ENCODE measurements at regions not wholly inside any gene's neighbourhood (a gene's known extent, or its start where the extent isn't known, plus 50 kb on each side); places are given as distances from the start of the nearest gene placed in this dataset.
"Not testable (repeated sequence)": the region's sequence is repeated elsewhere in the genome, so short reads cannot be mapped to it uniquely, and the experiment has no call there.

- DNase-seq (ENCODE audit: low read depth): no peak
- no peak for FAIRE-seq
- no peak for TF ChIP-seq CTCF (IDR thresholded peaks at IDR 0.05; ENCODE audit: insufficient read depth, low read length, severe bottlenecking)
- Histone ChIP-seq H3K36me3 (ENCODE audit: control insufficient read depth, insufficient read depth, low read length) (no peaks in the 10 kb centered on the region), H3K27me3 (ENCODE audit: control insufficient read depth, insufficient read depth, low read length) (no peaks in the 10 kb centered on the region), H3K4me3 (ENCODE audit: low read depth, low read length) (no peak overlapping the region)
Measured at GRCh38 chr1:232732344-232732910, 72.8 kb upstream of the MAP10 start.

GRCh38 chr1:232737917-232738316 lies 67.3 kb upstream of the MAP10 start:
- FAIRE-seq: no peak

GRCh38 chr1:232743999-232744398 lies 61.2 kb upstream of the MAP10 start:
- no peaks in the 10 kb centered on the region for H3K36me3 ChIP-seq (ENCODE audit: control insufficient read depth, insufficient read depth, low read length)
- DNase-seq (ENCODE audit: low read depth): no peak
- TF ChIP-seq CTCF (IDR thresholded peaks at IDR 0.05; ENCODE audit: insufficient read depth, low read length, severe bottlenecking): no peak
- H3K27me3 ChIP-seq (ENCODE audit: control insufficient read depth, insufficient read depth, low read length): no peaks in the 10 kb centered on the region
- H3K4me3 ChIP-seq (ENCODE audit: low read depth, low read length): no peak overlapping the region
- no peak for FAIRE-seq

More at GRCh38 chr1:232737917-232738316, 67.3 kb upstream of the MAP10 start:
- Histone ChIP-seq H3K27me3 (ENCODE audit: control insufficient read depth, insufficient read depth, low read length) (no peaks in the 10 kb centered on the region), H3K36me3 (ENCODE audit: control insufficient read depth, insufficient read depth, low read length) (no peaks in the 10 kb centered on the region), H3K4me3 (ENCODE audit: low read depth, low read length) (no peak overlapping the region)
- DNase-seq (ENCODE audit: low read depth): no peak
- no peak for TF ChIP-seq CTCF (IDR thresholded peaks at IDR 0.05; ENCODE audit: insufficient read depth, low read length, severe bottlenecking)

GRCh38 chr1:232744847-232745246 lies 60.4 kb upstream of the MAP10 start:
- TF ChIP-seq CTCF (IDR thresholded peaks at IDR 0.05; ENCODE audit: insufficient read depth, low read length, severe bottlenecking): no peak
- Histone ChIP-seq H3K36me3 (ENCODE audit: control insufficient read depth, insufficient read depth, low read length) (no peaks in the 10 kb centered on the region), H3K4me3 (ENCODE audit: low read depth, low read length) (no peak overlapping the region), H3K27me3 (ENCODE audit: control insufficient read depth, insufficient read depth, low read length) (no peaks in the 10 kb centered on the region)
- DNase-seq (ENCODE audit: low read depth) (no peak), FAIRE-seq (no peak)

- H3K27me3 ChIP-seq (ENCODE audit: control insufficient read depth, insufficient read depth, low read length); H3K36me3 ChIP-seq (ENCODE audit: control insufficient read depth, insufficient read depth, low read length); H3K4me3 ChIP-seq (ENCODE audit: low read depth, low read length); FAIRE-seq: not testable (repeated sequence)
- peak; percentile 51 for DNase-seq (ENCODE audit: low read depth)
Measured at GRCh38 chr1:232745698-232746097, 59.5 kb upstream of the MAP10 start.

- Histone ChIP-seq H3K36me3 (ENCODE audit: control insufficient read depth, insufficient read depth, low read length) (no peaks in the 10 kb centered on the region), H3K4me3 (ENCODE audit: low read depth, low read length) (no peak overlapping the region), H3K27me3 (ENCODE audit: control insufficient read depth, insufficient read depth, low read length) (no peaks in the 10 kb centered on the region)
- DNase-seq (ENCODE audit: low read depth): no peak
- TF ChIP-seq CTCF (IDR thresholded peaks at IDR 0.05; ENCODE audit: insufficient read depth, low read length, severe bottlenecking): no peak
- no peak for FAIRE-seq
Measured at GRCh38 chr1:232748910-232749368, 56.3 kb upstream of the MAP10 start.
